IgD-negative memory B cell (primary cell): ENCODE measurements at regions not wholly inside any gene's neighbourhood (a gene's known extent, or its start where the extent isn't known, plus 50 kb on each side); places are given as distances from the start of the nearest gene placed in this dataset.

Experiments
- H3K27ac Mint-ChIP-seq, 3 donors: one replicate each; pipeline ENCODE4 v1.8.0; 2020 to 2022; ENCODE audit warnings: mild to moderate bottlenecking in 3 of 3, mixed read lengths in 3 of 3, moderate library complexity in 1 of 3
- H3K27me3 Mint-ChIP-seq: one replicate; pipeline ENCODE4 v1.8.0; 2021; ENCODE audit warnings: mixed read lengths
- H3K36me3 Mint-ChIP-seq: one replicate; pipeline ENCODE4 v1.8.0; 2020; ENCODE audit warnings: mild to moderate bottlenecking, mixed read lengths
- H3K4me1 Mint-ChIP-seq, 3 donors: one replicate each; pipeline ENCODE4 v1.8.0; 2020 to 2022; ENCODE audit warnings: mixed read lengths in 3 of 3, mild to moderate bottlenecking in 1 of 3
- H3K4me3 Mint-ChIP-seq, 4 donors: one replicate each; pipeline ENCODE4 v1.8.0; 2020 to 2022; ENCODE audit warnings: mild to moderate bottlenecking in 4 of 4, mixed read lengths in 4 of 4, moderate library complexity in 3 of 4
- H3K9me3 Mint-ChIP-seq, 3 donors: one replicate each; pipeline ENCODE4 v1.8.0; 2020 to 2021; ENCODE audit warnings: mixed read lengths in 3 of 3, mild to moderate bottlenecking in 1 of 3

DNA sequence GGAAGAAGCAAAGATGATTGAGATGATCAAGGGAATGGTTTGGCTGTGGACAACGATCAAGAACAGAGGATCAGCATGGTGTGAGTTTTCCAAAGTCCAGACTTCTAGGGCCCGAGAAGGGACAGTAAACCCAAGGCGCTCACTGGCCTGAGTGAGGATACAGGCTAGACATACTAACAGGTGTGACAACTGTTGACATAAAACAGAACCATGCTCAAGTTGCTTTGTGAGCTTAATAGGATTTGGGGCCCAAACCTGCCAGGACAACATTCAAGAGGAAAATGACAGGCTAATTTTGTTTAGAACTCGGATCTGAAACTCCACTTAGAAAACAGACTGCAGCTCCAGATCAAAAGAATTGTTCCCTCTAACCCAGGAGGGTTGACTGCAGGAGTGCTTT lies 68.1 kb upstream of the ACKR3 start:
- Mint-ChIP-seq H3K9me3 (peaks cover 0 to 5% (median 0%) of the 10 kb centered on the region in 3 donors), H3K36me3 (no peaks in the 10 kb centered on the region), H3K4me1 (peaks cover 0 to under 1% (median 0%) of the 10 kb centered on the region in 3 donors), H3K27ac (peak overlapping the region in 1 of 3 donors; percentile 6), H3K27me3 (peaks cover 19% of the 10 kb centered on the region), H3K4me3 (no peak overlapping the region)

- Mint-ChIP-seq H3K4me1 (peaks cover 5% of the 10 kb centered on the region in 3 donors), H3K36me3 (no peaks in the 10 kb centered on the region), H3K27me3 (peaks cover 31% of the 10 kb centered on the region), H3K27ac (peak overlapping the region in 1 of 3 donors; percentile 34), H3K9me3 (peaks cover 0 to 3% (median 0%) of the 10 kb centered on the region in 3 donors), H3K4me3 (no peak overlapping the region)
Observed at GRCh38 chr2:236503100-236503499, 66.5 kb upstream of the ACKR3 start.

DNA sequence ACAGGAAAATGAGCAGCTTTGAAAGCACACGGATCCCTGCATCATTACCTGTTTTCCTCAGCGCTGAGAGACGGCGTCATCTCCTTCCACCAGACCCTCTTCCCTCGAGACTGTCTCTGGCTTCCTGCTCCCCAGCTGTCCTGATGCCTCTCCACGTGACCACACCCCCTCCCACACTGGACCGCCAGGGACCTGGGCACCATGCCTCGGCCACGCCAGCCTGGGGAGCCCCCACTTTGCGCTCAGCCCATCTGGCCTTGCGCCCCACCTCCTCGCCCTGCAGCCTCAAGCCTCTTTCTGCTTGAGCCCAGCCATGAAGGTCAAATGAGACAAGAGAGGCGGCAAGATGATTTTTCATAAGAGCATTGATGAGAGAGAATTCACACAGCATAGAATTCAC lies 66.0 kb upstream of the ACKR3 start:
- H3K27ac Mint-ChIP-seq: peak overlapping the region in 1 of 3 donors; percentile 34
- peaks cover 5% of the 10 kb centered on the region in 3 donors for H3K4me1 Mint-ChIP-seq
- peaks cover 33% of the 10 kb centered on the region for H3K27me3 Mint-ChIP-seq
- no peak overlapping the region for H3K4me3 Mint-ChIP-seq
- H3K9me3 Mint-ChIP-seq: peaks cover 0 to 3% (median 0%) of the 10 kb centered on the region in 3 donors
- H3K36me3 Mint-ChIP-seq: no peaks in the 10 kb centered on the region

GRCh38 chr2:236505041-236505440 lies 64.6 kb upstream of the ACKR3 start:
- no peak overlapping the region for H3K27ac Mint-ChIP-seq
- H3K27me3 Mint-ChIP-seq: peaks cover 28% of the 10 kb centered on the region
- peaks cover 0 to 3% (median 0%) of the 10 kb centered on the region in 3 donors for H3K9me3 Mint-ChIP-seq
- peaks cover 5% of the 10 kb centered on the region in 3 donors for H3K4me1 Mint-ChIP-seq
- no peaks in the 10 kb centered on the region for H3K36me3 Mint-ChIP-seq
- no peak overlapping the region for H3K4me3 Mint-ChIP-seq

DNA sequence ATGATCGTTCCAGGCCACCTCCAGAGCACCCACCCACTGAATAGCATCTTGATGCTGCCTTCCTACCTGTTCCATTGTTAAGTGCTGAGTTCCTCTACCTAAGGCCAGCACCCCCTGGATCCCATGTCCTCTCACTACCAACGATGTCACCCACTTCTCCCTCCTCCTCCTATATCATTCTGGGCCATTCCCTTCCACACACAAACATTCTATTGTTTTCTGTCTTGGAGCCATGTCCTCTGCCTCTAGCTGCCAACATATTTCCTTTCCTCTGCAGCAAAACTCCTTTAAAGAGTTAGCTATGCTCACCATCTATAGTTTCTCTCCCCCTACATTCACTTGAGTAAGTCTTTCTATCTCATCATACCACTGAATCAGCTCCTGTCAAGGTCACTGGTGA lies 64.0 kb upstream of the ACKR3 start:
- Mint-ChIP-seq H3K9me3 (peaks cover 0 to 3% (median 0%) of the 10 kb centered on the region in 3 donors), H3K4me1 (peaks cover 5% of the 10 kb centered on the region in 3 donors), H3K36me3 (no peaks in the 10 kb centered on the region), H3K27ac (no peak overlapping the region), H3K4me3 (no peak overlapping the region), H3K27me3 (peaks cover 28% of the 10 kb centered on the region)

- Mint-ChIP-seq H3K4me3 (peak overlapping the region in 3 of 4 donors; percentile 60 to 87 (median 65)), H3K4me1 (peaks cover 5% of the 10 kb centered on the region in 3 donors), H3K9me3 (peaks cover 0 to 3% (median 0%) of the 10 kb centered on the region in 3 donors), H3K27ac (peak overlapping the region in 1 of 3 donors; percentile 38), H3K27me3 (peaks cover 23% of the 10 kb centered on the region), H3K36me3 (no peaks in the 10 kb centered on the region)
Observed at GRCh38 chr2:236507393-236508085, 62.1 kb upstream of the ACKR3 start.

DNA sequence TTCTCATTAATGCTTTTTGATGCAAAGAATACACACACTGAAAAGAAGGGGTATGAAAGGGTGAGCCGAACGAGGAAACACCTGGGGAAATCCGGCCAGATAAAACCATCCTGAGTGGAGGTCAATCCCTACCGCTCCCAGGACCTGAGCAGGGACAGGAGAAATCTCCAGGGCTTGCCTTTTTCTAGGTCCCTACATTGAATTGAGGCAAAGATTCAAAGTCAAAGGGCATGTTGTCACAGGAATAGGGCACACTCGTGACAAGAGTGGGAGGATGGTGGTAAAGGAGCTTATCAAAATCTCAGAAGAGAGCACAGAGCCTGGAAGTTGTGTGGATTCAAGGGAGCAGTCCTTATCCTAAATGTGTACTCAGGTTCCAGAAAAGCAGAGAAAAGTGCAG lies 61.2 kb upstream of the ACKR3 start:
- peak overlapping the region in 1 of 3 donors; percentile 8 for H3K27ac Mint-ChIP-seq
- H3K9me3 Mint-ChIP-seq: peaks cover 0 to 3% (median 0%) of the 10 kb centered on the region in 3 donors
- peaks cover 5% of the 10 kb centered on the region in 3 donors for H3K4me1 Mint-ChIP-seq
- H3K36me3 Mint-ChIP-seq: no peaks in the 10 kb centered on the region
- H3K27me3 Mint-ChIP-seq: peaks cover 23% of the 10 kb centered on the region
- H3K4me3 Mint-ChIP-seq: no peak overlapping the region

DNA sequence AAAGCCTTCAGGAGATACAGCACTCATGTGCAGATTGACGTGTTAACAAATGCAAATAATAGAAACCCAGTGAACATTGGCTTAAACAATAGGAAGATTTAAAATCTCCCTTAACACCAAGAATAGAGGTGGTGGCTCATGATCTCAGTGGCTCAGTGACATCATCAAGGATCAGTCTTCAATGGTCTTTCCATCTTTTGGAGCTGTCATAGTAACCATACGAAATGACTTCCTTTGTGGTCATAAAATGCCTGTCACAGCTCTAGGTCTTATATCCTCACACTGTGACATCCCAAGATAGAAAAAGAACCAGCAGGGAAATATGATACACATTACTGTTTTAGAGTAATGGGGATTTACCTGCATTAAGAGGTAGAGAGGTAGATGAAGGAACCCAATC lies 59.6 kb upstream of the ACKR3 start:
- H3K36me3 Mint-ChIP-seq: no peaks in the 10 kb centered on the region
- no peak overlapping the region for H3K27ac Mint-ChIP-seq
- no peaks in the 10 kb centered on the region for H3K9me3 Mint-ChIP-seq
- H3K4me3 Mint-ChIP-seq: no peak overlapping the region
- peaks cover 5% of the 10 kb centered on the region in 3 donors for H3K4me1 Mint-ChIP-seq
- peaks cover 23% of the 10 kb centered on the region for H3K27me3 Mint-ChIP-seq

GRCh38 chr2:236511266-236511665 lies 58.4 kb upstream of the ACKR3 start:
- Mint-ChIP-seq H3K36me3 (no peaks in the 10 kb centered on the region), H3K9me3 (no peaks in the 10 kb centered on the region), H3K4me1 (peaks cover 5% of the 10 kb centered on the region in 3 donors), H3K27me3 (peaks cover 17% of the 10 kb centered on the region), H3K4me3 (no peak overlapping the region), H3K27ac (no peak overlapping the region)

DNA sequence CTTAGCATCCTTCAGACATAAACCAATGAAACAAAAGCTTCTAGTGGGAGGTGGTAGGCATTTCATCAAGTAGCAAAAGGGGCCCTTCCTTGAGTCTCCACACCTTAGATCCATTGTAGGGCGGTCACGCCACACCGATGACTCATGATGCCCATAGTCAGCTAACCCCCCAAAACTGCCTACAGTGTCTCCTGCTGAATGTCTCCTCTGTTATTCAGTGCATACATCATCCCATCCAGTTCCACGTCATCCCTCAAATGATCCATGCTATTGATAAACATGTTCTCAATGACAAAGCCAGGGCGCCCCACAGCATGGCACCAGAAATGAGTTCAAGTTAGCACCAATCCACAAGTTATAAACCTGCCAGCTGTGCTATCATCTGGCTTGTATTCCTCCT lies 57.4 kb upstream of the ACKR3 start:
- Mint-ChIP-seq H3K27ac (no peak overlapping the region), H3K9me3 (no peaks in the 10 kb centered on the region), H3K4me1 (peaks cover 0 to 4% (median 0%) of the 10 kb centered on the region in 3 donors), H3K36me3 (no peaks in the 10 kb centered on the region), H3K4me3 (peak overlapping the region in 1 of 4 donors; percentile 42), H3K27me3 (peaks cover 9% of the 10 kb centered on the region)

- peaks cover 0 to 7% (median 4%) of the 10 kb centered on the region in 3 donors for H3K4me1 Mint-ChIP-seq
Observed at GRCh38 chr2:236512902-236513435, 56.7 kb upstream of the ACKR3 start.

DNA sequence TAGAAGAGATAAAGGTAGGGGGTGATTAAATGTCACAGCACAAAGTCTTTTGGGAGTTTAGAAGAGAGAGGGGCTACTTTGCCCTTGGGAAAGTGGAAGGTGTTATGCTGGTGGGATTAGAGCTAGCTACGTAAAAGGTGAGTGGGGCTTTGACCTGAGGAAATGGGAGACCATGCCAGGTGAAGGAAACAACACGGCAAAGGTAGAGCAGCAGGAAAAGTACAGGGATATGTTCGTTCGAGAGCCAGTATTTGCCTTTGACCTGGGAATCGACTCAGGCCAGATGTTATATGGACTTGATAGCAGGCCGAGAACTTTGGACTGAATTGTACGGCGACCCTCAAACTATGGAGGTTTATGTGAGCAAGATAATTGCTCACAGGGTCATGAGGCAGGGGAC lies 55.7 kb upstream of the ACKR3 start:
- Mint-ChIP-seq H3K36me3 (no peaks in the 10 kb centered on the region), H3K27ac (no peak overlapping the region), H3K9me3 (no peaks in the 10 kb centered on the region), H3K27me3 (peaks cover 2% of the 10 kb centered on the region), H3K4me3 (no peak overlapping the region), H3K4me1 (peaks cover 0 to 9% (median 5%) of the 10 kb centered on the region in 3 donors)

More at GRCh38 chr2:236512902-236513435, 56.7 kb upstream of the ACKR3 start:
- Mint-ChIP-seq H3K9me3 (no peaks in the 10 kb centered on the region), H3K27me3 (peaks cover 5% of the 10 kb centered on the region), H3K36me3 (no peaks in the 10 kb centered on the region), H3K27ac (no peak overlapping the region), H3K4me3 (no peak overlapping the region)

GRCh38 chr2:236516708-236517107 lies 52.9 kb upstream of the ACKR3 start:
- H3K9me3 Mint-ChIP-seq: no peaks in the 10 kb centered on the region
- H3K4me1 Mint-ChIP-seq: peaks cover 0 to 9% (median 6%) of the 10 kb centered on the region in 3 donors
- H3K36me3 Mint-ChIP-seq: no peaks in the 10 kb centered on the region
- peaks cover 2% of the 10 kb centered on the region for H3K27me3 Mint-ChIP-seq
- H3K4me3 Mint-ChIP-seq: no peak overlapping the region
- H3K27ac Mint-ChIP-seq: no peak overlapping the region

DNA sequence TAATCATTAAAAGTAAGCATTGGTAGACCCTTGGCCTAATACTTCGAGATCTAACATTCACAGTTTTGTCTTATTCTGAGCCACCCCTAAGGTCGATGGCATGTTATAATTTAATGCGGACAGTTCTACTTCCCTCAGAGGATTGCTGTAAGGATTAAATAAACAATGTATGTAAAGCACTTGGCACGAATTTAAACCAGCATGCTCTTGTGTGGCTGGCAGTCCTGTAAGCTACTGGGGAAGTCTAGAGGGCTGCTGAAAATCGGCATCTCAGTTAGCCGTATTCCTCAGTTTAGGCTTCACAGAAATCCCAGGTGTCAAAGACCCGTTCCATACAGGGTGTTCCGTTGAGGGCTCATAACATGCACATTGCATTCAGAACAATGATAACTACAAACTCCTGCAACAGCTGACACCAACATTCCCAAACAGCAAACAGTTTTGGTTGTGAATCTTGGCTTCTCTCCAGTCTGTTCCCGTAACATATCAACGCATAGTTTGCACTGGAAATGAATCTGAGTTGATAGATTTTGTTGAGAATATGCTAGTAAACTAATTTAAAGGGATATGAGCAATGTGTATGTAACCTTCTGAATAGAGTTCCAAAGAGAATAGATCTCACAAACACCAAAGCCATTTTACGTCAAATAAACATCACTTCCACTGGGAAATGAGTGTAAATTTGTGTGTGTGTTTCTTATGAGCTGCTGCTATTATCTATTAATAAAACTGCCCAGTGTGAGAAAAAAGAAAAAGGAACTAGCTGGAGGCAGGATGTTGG lies 52.2 kb upstream of the ACKR3 start:
- peaks cover 0 to 10% (median 8%) of the 10 kb centered on the region in 3 donors for H3K4me1 Mint-ChIP-seq
- H3K4me3 Mint-ChIP-seq: no peak overlapping the region
- no peak overlapping the region for H3K27ac Mint-ChIP-seq
- no peaks in the 10 kb centered on the region for H3K36me3 Mint-ChIP-seq
- H3K9me3 Mint-ChIP-seq: no peaks in the 10 kb centered on the region
- H3K27me3 Mint-ChIP-seq: peaks cover 2% of the 10 kb centered on the region
